Activated CD4-positive, alpha-beta T cell treated with anti-CD3 and anti-CD28 coated beads, Interleukin-2, amount 50 U/mL, for 4 hours (primary cell): ENCODE measurements at regions not wholly inside any gene's neighbourhood (a gene's known extent, or its start where the extent isn't known, plus 50 kb on each side); places are given as distances from the start of the nearest gene placed in this dataset.

ENCODE experiments used
- DNase-seq, 2 experiments: peaks; one replicate each; pipeline ENCODE4 v3.0.0-alpha.2; 2020

- no peak for DNase-seq
These were observed 59.0 kb downstream of the RPS29 start for GRCh38 chr14:49527221-49527620.

GRCh38 chr14:49526101-49526500 lies 60.1 kb downstream of the RPS29 start:
- no peak for DNase-seq

GRCh38 chr14:49516286-49516685 lies 69.9 kb downstream of the RPS29 start:
- DNase-seq, result no peak

GRCh38 chr14:49512571-49512970 lies 73.6 kb downstream of the RPS29 start:
- no peak for DNase-seq

- no peak for DNase-seq
These were observed 74.0 kb downstream of the RPS29 start for GRCh38 chr14:49512147-49512551.

- DNase-seq, result no peak
These were observed 78.1 kb downstream of the RPS29 start for GRCh38 chr14:49508124-49508523.

- no peak for DNase-seq
These were observed 79.5 kb downstream of the RPS29 start for GRCh38 chr14:49506650-49507049.

- no peak for DNase-seq
These were observed 81.0 kb downstream of the RPS29 start for GRCh38 chr14:49505041-49505766.

GRCh38 chr14:49497725-49498348 lies 88.3 kb downstream of the RPS29 start:
- no peak for DNase-seq

GRCh38 chr14:49497267-49497666 lies 88.9 kb downstream of the RPS29 start:
- no peak for DNase-seq

GRCh38 chr14:49494836-49495235 lies 91.3 kb downstream of the RPS29 start:
- no peak for DNase-seq

- no peak for DNase-seq
These were observed 92.6 kb downstream of the RPS29 start for GRCh38 chr14:49493557-49493956.

- no peak for DNase-seq
These were observed 94.0 kb downstream of the RPS29 start for GRCh38 chr14:49492151-49492550.

GRCh38 chr14:49489341-49489740 lies 96.8 kb downstream of the RPS29 start:
- no peak for DNase-seq

GRCh38 chr14:49487238-49487637 lies 98.9 kb downstream of the RPS29 start:
- DNase-seq, result no peak

GRCh38 chr14:49485290-49485689 lies 100.9 kb downstream of the RPS29 start:
- DNase-seq, result no peak

GRCh38 chr14:49484180-49484579 lies 102.0 kb downstream of the RPS29 start:
- DNase-seq, result no peak

GRCh38 chr14:49483268-49483667 lies 102.9 kb downstream of the RPS29 start:
- DNase-seq, result no peak

- no peak for DNase-seq
These were observed 105.1 kb downstream of the RPS29 start for GRCh38 chr14:49480979-49481498.

GRCh38 chr14:49480053-49480760 lies 106.0 kb downstream of the RPS29 start:
- no peak for DNase-seq

- DNase-seq, result no peak
These were observed 106.7 kb downstream of the RPS29 start for GRCh38 chr14:49479432-49479831.

- DNase-seq, result no peak
These were observed 107.4 kb downstream of the RPS29 start for GRCh38 chr14:49478784-49479183.

- DNase-seq, result no peak
These were observed 119.1 kb downstream of the RPS29 start for GRCh38 chr14:49467091-49467490.

- no peak for DNase-seq
These were observed 121.3 kb downstream of the RPS29 start for GRCh38 chr14:49464885-49465284.
